Karpas-422 (cell line): ENCODE measurements at regions not wholly inside any gene's neighbourhood (a gene's known extent, or its start where the extent isn't known, plus 50 kb on each side); places are given as distances from the start of the nearest gene placed in this dataset.
"Not testable (repeated sequence)": the region's sequence is repeated elsewhere in the genome, so short reads cannot be mapped to it uniquely, and the experiment has no call there.

Experiments used
- DNase-seq: peaks from one replicate; pipeline ENCODE4 v3.0.0-alpha.2; 2015
- H2AFZ ChIP-seq: fragments of 200-600 bp; sonication (generic); 2 replicates; pipeline ENCODE4 v1.6.1; 2014; ENCODE audit warnings: antibody characterized with exemption, low read length, mixed read lengths
- H3K27ac ChIP-seq: fragments of 200-600 bp; sonication (generic); 2 replicates; pipeline ENCODE4 v1.5.1; 2014; ENCODE audit warnings: mild to moderate bottlenecking, low read length, moderate library complexity
- H3K27me3 ChIP-seq: fragments of 200-600 bp; sonication (generic); 2 replicates; pipeline ENCODE4 v1.6.1; 2014; ENCODE audit warnings: low read length, mixed read lengths
- H3K36me3 ChIP-seq: fragments of 200-600 bp; sonication (generic); 2 replicates; pipeline ENCODE4 v1.6.1; 2014; ENCODE audit warnings: low read length, mixed read lengths; ENCODE audit not compliant: insufficient read depth
- H3K4me1 ChIP-seq: fragments of 200-600 bp; sonication (generic); 2 replicates; pipeline ENCODE4 v1.6.1; 2014; ENCODE audit warnings: mild to moderate bottlenecking, low read length, mixed read lengths
- H3K4me2 ChIP-seq: fragments of 200-600 bp; sonication (generic); 2 replicates; pipeline ENCODE4 v1.6.1; 2014; ENCODE audit warnings: low read length, low read depth, mild to moderate bottlenecking; ENCODE audit not compliant: poor library complexity, severe bottlenecking
- H3K4me3 ChIP-seq: fragments of 200-600 bp; sonication (generic); 2 replicates; pipeline ENCODE4 v1.5.1; 2014; ENCODE audit warnings: mild to moderate bottlenecking, antibody characterized with exemption, low read length, mixed read lengths
- H3K79me2 ChIP-seq: fragments of 200-600 bp; sonication (generic); 2 replicates; pipeline ENCODE4 v1.6.1; 2014; ENCODE audit warnings: mild to moderate bottlenecking, low read length, mixed read lengths
- H3K9ac ChIP-seq: fragments of 200-600 bp; sonication (generic); 2 replicates; pipeline ENCODE4 v1.6.0; 2014; ENCODE audit warnings: low read length
- H3K9me2 ChIP-seq: fragments of 200-600 bp; sonication (generic), shearing (Covaris generic); replicated peaks from 2 replicates; pipeline ENCODE4 v1.6.0; 2014; ENCODE audit warnings: mild to moderate bottlenecking, low read length, moderate library complexity; ENCODE audit not compliant: insufficient read depth
- H3K9me3 ChIP-seq: fragments of 300-700, 200-600 bp; sonication (generic); 2 replicates; pipeline ENCODE4 v1.6.1; 2014; ENCODE audit warnings: low read length, mixed read lengths
- H4K20me1 ChIP-seq: fragments of 200-600 bp; sonication (generic); 2 replicates; pipeline ENCODE4 v1.6.1; 2014; ENCODE audit warnings: mild to moderate bottlenecking, antibody characterized with exemption, low read length, low read depth; ENCODE audit not compliant: insufficient read depth

GRCh38 chr16:88170528-88170991 is 212.2 kb upstream of the ZNF469 start:
- H3K79me2 ChIP-seq: no peaks in the 10 kb centered on the region
- no peaks in the 10 kb centered on the region for H3K4me1 ChIP-seq
- H3K36me3 ChIP-seq: no peaks in the 10 kb centered on the region
- no peak overlapping the region for H3K4me2 ChIP-seq
- no peaks in the 10 kb centered on the region for H4K20me1 ChIP-seq
- no peaks in the 10 kb centered on the region for H3K27me3 ChIP-seq
- no peak for DNase-seq
- H3K27ac ChIP-seq: no peak overlapping the region
- H3K9me3 ChIP-seq: no peaks in the 10 kb centered on the region
- H3K9ac ChIP-seq: no peak overlapping the region
- no peak overlapping the region for H3K4me3 ChIP-seq
- H2AFZ ChIP-seq: no peak overlapping the region
- no peaks in the 10 kb centered on the region for H3K9me2 ChIP-seq

- H3K9me2 ChIP-seq, H3K9ac ChIP-seq, H3K9me3 ChIP-seq, H3K27me3 ChIP-seq, H3K36me3 ChIP-seq, H3K4me1 ChIP-seq, H3K27ac ChIP-seq, DNase-seq, H2AFZ ChIP-seq, H3K79me2 ChIP-seq, H4K20me1 ChIP-seq, H3K4me3 ChIP-seq, H3K4me2 ChIP-seq: not testable (repeated sequence)
These were observed 211.6 kb upstream of the ZNF469 start for GRCh38 chr16:88171126-88171525.

GRCh38 chr16:88176184-88176583 is 206.6 kb upstream of the ZNF469 start:
- not testable (repeated sequence) for H2AFZ ChIP-seq, H3K4me3 ChIP-seq, H3K79me2 ChIP-seq, H3K4me2 ChIP-seq, H4K20me1 ChIP-seq, H3K27ac ChIP-seq, DNase-seq, H3K9me2 ChIP-seq, H3K27me3 ChIP-seq, H3K36me3 ChIP-seq, H3K9ac ChIP-seq, H3K9me3 ChIP-seq, H3K4me1 ChIP-seq

GRCh38 chr16:88176591-88177180 is 206.1 kb upstream of the ZNF469 start:
- not testable (repeated sequence) for H3K79me2 ChIP-seq, H3K27ac ChIP-seq, H3K4me1 ChIP-seq, H4K20me1 ChIP-seq, H3K9me3 ChIP-seq, H3K27me3 ChIP-seq, H3K4me3 ChIP-seq, H3K4me2 ChIP-seq, H3K36me3 ChIP-seq, DNase-seq, H3K9ac ChIP-seq, H3K9me2 ChIP-seq, H2AFZ ChIP-seq

- H3K9ac ChIP-seq, H3K36me3 ChIP-seq, H3K9me2 ChIP-seq, H3K9me3 ChIP-seq, H3K27ac ChIP-seq, H3K4me1 ChIP-seq, H3K4me3 ChIP-seq, H3K79me2 ChIP-seq, H3K27me3 ChIP-seq, DNase-seq, H3K4me2 ChIP-seq, H4K20me1 ChIP-seq, H2AFZ ChIP-seq: not testable (repeated sequence)
These were observed 204.5 kb upstream of the ZNF469 start for GRCh38 chr16:88178251-88178650.

- not testable (repeated sequence) for H3K9me3 ChIP-seq, H4K20me1 ChIP-seq, H2AFZ ChIP-seq, H3K79me2 ChIP-seq, H3K4me3 ChIP-seq, H3K9me2 ChIP-seq, H3K27ac ChIP-seq, H3K4me1 ChIP-seq, H3K4me2 ChIP-seq, H3K27me3 ChIP-seq, H3K9ac ChIP-seq, DNase-seq, H3K36me3 ChIP-seq
These were observed 203.9 kb upstream of the ZNF469 start for GRCh38 chr16:88178896-88179295.

GRCh38 chr16:88182967-88183881 is 199.5 kb upstream of the ZNF469 start:
- DNase-seq, H3K36me3 ChIP-seq, H3K27me3 ChIP-seq, H3K4me1 ChIP-seq, H3K9me3 ChIP-seq, H4K20me1 ChIP-seq, H3K9me2 ChIP-seq, H3K9ac ChIP-seq, H3K4me3 ChIP-seq, H3K27ac ChIP-seq, H3K79me2 ChIP-seq, H3K4me2 ChIP-seq, H2AFZ ChIP-seq: not testable (repeated sequence)

- H3K9me3 ChIP-seq, H3K9me2 ChIP-seq, H4K20me1 ChIP-seq, H3K9ac ChIP-seq, H3K4me2 ChIP-seq, H3K27ac ChIP-seq, H3K27me3 ChIP-seq, H3K4me1 ChIP-seq, H2AFZ ChIP-seq, DNase-seq, H3K4me3 ChIP-seq, H3K79me2 ChIP-seq, H3K36me3 ChIP-seq: not testable (repeated sequence)
These were observed 198.7 kb upstream of the ZNF469 start for GRCh38 chr16:88184053-88184452.
